DMS79 (cell line): ENCODE measurements at regions not wholly inside any gene's neighbourhood (a gene's known extent, or its start where the extent isn't known, plus 50 kb on each side); places are given as distances from the start of the nearest gene placed in this dataset.

Experiments
- DNase-seq: peaks from one replicate; lab custom pipeline; 2025; lab: John Stamatoyannopoulos, UW

DNA sequence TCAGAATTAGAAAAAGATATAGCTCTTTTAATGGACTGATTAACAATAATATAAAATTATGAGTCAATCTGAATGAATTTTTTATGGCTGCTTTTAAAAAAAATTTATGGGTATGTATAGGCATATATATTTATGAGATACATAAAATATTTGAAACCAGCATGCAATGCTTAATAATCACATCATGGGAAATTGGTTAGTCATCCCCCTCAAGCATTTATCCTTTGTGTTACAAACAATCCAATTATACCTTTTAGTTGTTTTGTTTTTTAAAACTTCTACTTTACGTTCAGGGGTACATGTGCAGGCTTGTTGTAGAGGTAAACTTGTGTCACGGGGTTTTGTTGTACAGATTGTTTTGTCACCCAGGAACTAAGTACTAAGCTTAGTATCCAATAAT lies 63.4 kb upstream of the HMGCLL1 start:
- no peak for DNase-seq

DNA sequence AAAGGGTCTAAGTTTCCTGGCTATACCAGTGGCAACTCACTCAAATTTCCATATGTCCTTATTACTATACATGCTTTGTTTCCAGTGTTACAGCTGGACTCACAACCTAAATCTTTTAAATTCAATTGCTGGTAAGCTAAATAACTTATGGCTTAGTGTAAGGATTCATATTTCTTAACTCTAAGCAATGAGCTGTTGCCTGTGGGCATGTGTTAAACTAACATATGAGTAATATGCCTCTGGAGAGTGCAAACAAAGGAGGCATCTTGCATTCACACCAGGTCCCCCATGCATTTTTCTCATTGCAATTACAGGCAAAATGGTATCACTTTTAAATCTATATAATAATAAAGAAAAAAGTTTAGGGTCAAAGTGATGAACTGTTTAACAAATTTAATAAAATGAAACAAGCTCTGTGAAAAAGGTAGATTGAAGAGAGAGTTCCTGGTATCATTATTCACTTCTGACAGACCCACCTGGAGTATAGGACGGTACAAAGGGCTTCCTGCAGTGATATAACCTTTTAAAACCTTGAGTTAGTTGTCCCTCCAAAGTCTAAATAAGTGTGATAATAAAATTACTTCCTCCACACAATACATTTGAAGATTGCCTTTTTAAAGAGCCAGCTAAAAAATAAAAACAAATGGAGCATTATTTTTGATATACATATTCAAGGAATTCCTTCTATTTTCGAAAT lies 57.6 kb upstream of the HMGCLL1 start:
- DNase-seq = no peak

DNA sequence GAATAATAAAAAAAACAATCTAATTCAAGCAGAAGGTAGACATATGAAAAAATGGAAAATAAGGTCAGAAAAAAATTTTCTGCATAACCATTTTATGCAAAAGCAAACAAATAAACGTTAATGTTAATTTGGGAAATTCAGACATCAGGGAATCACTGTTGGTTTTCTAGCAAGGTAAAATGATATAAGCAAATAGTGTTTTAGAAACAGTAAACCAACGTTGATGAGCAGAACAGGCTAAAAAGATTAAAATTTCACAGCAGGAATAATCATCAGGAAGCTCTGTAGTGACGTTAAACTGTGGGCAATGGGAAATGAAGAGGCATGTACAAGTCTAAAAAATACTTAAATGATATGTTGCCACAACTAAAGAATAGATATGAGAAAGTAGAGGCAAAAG lies 54.5 kb upstream of the HMGCLL1 start:
- no peak for DNase-seq

DNA sequence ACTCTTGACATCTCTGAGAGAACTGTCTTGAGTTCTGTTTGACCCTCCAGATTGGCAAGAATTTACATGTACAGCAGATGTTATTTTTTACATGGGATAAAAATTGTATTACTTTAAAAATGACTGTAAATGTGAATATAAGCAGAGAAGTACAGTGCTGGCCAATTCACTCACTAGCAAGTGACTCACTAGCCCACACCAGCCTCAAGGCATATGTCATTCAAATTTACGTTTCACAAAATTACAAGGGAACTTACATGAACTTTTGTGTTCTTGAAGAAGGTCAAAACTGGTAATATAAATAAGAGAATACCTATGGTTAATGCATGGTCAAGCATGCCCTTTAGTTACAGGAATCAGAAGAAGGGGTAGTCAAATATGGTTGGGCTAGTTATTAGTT lies 54.0 kb upstream of the HMGCLL1 start:
- no peak for DNase-seq
